Choroid plexus epithelial cell (primary cell): ENCODE measurements at regions not wholly inside any gene's neighbourhood (a gene's known extent, or its start where the extent isn't known, plus 50 kb on each side); places are given as distances from the start of the nearest gene placed in this dataset.
A peak's percentile ranks its signal among the peaks of the same experiment; 100 is the strongest.

Experiments
- DNase-seq: peaks from one replicate; pipeline ENCODE4 v3.0.0-alpha.2; 2010; ENCODE audit warnings: low read depth
- H3K4me3 ChIP-seq: 2 replicates; pipeline ENCODE4 v1.5.1; 2011; ENCODE audit warnings: low read depth, mild to moderate bottlenecking, control low read depth, low read length, moderate library complexity
- TF ChIP-seq, protein P1 (sequence below): conservative IDR thresholded peaks from 2 replicates; pipeline ENCODE4 v1.5.1; 2011; ENCODE audit warnings: low read depth, mild to moderate bottlenecking, control low read depth, inconsistent platforms, low read length, moderate library complexity

- no peak for DNase-seq
- no peak overlapping the region for H3K4me3 ChIP-seq
- TF ChIP-seq, protein P1, sequence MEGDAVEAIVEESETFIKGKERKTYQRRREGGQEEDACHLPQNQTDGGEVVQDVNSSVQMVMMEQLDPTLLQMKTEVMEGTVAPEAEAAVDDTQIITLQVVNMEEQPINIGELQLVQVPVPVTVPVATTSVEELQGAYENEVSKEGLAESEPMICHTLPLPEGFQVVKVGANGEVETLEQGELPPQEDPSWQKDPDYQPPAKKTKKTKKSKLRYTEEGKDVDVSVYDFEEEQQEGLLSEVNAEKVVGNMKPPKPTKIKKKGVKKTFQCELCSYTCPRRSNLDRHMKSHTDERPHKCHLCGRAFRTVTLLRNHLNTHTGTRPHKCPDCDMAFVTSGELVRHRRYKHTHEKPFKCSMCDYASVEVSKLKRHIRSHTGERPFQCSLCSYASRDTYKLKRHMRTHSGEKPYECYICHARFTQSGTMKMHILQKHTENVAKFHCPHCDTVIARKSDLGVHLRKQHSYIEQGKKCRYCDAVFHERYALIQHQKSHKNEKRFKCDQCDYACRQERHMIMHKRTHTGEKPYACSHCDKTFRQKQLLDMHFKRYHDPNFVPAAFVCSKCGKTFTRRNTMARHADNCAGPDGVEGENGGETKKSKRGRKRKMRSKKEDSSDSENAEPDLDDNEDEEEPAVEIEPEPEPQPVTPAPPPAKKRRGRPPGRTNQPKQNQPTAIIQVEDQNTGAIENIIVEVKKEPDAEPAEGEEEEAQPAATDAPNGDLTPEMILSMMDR = no peak
Measured at GRCh38 chr3:152710549-152710948, 124.4 kb upstream of the P2RY1 start.

DNA sequence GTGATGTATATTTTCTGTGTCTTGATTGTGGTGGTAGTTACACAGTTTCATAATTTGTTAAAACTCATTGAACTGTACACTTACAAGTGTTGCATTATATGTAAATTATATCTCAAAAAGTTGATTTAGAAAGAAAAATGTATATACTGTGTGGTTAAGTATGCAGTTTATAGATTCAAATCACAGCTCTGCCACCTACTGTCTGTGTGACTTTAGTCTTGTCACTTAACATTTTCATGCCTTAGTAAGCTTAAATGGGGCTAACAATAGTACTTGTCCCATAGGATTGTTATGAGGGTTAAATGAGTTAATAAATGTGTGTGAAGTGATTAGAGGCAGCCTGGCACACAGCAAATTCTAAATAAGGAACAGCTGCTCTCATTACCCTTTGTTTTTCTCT lies 120.9 kb upstream of the P2RY1 start:
- no peak for DNase-seq
- H3K4me3 ChIP-seq = no peak overlapping the region
- TF ChIP-seq, protein P1 = no peak

DNA sequence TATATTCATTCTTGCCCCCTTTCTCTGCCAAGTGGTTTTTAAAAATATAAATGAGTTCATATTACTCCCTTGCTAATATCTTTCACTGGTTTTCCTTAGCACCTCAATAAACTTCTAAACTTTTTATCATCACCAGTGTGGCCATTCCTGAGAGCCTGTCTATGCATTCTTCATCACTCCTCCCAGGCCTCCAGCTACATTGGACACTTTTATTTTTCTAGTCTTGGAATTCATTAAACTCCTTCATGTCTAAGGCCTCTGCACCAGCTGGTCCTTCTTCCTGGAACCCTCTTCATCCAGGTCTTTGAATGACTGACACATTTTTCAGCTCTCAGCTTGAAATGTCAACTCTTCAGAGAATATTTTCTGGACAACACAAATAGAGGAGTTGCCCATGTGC lies 120.4 kb upstream of the P2RY1 start:
- TF ChIP-seq, protein P1 = no peak
- no peak overlapping the region for H3K4me3 ChIP-seq
- DNase-seq = no peak

GRCh38 chr3:152717252-152717651 lies 117.7 kb upstream of the P2RY1 start:
- TF ChIP-seq, protein P1 = no peak
- DNase-seq = no peak
- H3K4me3 ChIP-seq = no peak overlapping the region

DNA sequence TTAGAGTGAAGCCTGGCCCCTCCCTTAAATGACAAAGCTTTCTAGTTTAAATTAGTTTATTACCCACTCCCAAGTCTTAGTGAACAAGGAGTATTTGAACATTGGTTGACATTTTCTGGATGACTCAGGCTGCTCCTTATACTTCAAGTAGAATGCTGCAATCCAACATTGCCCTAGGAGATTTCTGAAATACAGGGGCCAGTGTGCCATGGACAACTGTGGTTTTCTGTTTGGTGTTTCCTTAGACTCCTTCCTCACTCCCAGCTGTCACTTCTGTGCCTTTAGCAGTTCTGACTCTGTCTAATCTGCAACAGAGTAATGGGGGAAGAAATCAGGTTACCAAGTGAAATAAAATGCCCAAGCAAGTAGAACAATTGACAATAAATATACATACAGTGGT lies 116.1 kb upstream of the P2RY1 start:
- no peak overlapping the region for H3K4me3 ChIP-seq
- DNase-seq = no peak
- TF ChIP-seq, protein P1 = no peak

GRCh38 chr3:152719264-152719663 lies 115.7 kb upstream of the P2RY1 start:
- TF ChIP-seq, protein P1 = no peak
- no peak overlapping the region for H3K4me3 ChIP-seq
- DNase-seq = peak; percentile 66

- H3K4me3 ChIP-seq = no peak overlapping the region
- TF ChIP-seq, protein P1 = no peak
- no peak for DNase-seq
Measured at GRCh38 chr3:152720951-152721718, 113.8 kb upstream of the P2RY1 start.
